HepG2 (cell line): ENCODE measurements at regions not wholly inside any gene's neighbourhood (a gene's known extent, or its start where the extent isn't known, plus 50 kb on each side); places are given as distances from the start of the nearest gene placed in this dataset.

Experiments used
- CHD4 ChIP-seq: fragments of 200-600 bp; sonication (generic); IDR thresholded peaks from 2 replicates; pipeline ENCODE4 v1.7.0; 2017; ENCODE audit warnings: mild to moderate bottlenecking, low read length, borderline replicate concordance
- SP5 ChIP-seq: IDR thresholded peaks from 2 replicates; pipeline ENCODE4 v1.6.1; 2016; ENCODE audit warnings: low read depth, borderline replicate concordance

DNA sequence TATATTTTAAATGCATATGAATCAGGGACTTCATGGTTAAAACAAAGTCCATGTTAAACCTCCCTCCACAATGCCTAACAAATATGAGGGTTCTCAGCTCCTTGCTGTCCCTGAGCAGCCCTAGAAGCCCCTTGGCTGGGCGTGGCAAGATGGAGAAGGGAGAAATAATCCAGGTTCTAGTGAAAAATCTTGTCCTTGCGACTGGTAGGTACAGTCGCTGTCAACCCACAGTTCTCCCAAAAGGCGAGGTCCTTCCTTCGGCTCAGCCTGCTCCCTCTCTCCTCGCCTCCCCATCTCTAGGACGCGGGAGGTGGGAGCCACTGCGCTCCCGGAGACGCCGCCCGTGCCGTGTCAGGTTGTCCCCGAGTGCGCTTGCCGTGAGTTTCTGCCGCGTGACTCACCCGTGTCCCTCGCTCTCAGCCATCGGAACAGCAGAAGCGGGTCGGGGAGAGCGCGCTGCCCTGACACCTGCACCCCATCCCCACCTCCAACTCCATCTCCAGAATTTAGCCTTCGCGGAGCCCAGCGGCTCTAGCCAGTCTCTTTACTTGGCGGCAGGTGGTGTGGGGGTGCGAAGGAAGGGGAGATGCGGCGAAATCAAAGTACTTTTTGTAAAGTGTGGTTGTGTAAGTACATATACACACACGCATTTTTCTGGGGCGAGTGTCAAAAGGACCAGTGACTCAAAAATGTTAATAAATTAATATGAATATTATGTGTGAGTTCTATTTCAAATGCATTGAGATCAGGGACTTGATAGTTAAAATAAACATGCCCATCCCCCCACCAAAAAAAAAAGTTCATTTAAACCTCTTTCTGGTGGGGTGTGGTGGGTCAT lies 65.1 kb upstream of the TMEM17 start:
- TF ChIP-seq CHD4, result no peak
- TF ChIP-seq SP5 (CRISPR knock-in tag), result no peak
